ENCODE measurements at regions not wholly inside any gene's neighbourhood (a gene's known extent, or its start where the extent isn't known, plus 50 kb on each side); places are given as distances from the start of the nearest gene placed in this dataset.

DNA sequence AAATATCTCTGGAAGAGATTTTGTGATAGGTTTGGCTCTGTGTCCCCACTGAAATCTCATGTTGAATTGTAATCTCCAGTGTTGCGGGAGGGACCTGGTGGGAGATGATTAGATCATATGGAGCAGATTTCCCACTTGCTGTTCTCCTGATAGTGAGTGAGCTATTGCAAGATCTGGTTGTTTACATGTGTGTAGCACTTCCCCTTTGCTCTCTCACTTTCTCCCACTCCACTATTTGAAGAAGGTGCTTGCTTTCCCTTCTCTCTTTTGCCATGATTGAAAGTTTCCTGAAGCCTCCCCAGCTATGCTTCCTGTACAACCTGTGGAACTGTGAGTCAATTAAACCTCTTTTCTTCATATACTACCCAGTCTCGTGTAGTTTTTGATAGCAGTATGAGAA, 97.0 kb upstream of the FN1 start (continued):
- TF ChIP-seq SOX13 (IDR thresholded peaks at IDR 0.05) (no peak), SOX13 (CRISPR knock-in tag; conservative IDR thresholded peaks at IDR 0.05 in 1 of 2, IDR thresholded peaks at IDR 0.05 in 1 of 2) (peak in 1 of 2 experiments; percentile 52; a peak in 1 of 4 replicates), ZNF720 (CRISPR knock-in tag; IDR thresholded peaks at IDR 0.05) (no peak), ZNF205 (CRISPR knock-in tag; IDR thresholded peaks at IDR 0.05) (peak; percentile 55; the same call in 1 of the 2 replicates), HNRNPK (IDR thresholded peaks at IDR 0.05; ENCODE audit: low read depth, low read length, poor library complexity, severe bottlenecking) (no peak), ZNF124 (CRISPR knock-in tag; IDR thresholded peaks at IDR 0.05) (0 out of 2 replicates have a peak, but pooled peaks have one; percentile 63), TARDBP (CRISPR knock-in tag; IDR thresholded peaks at IDR 0.05) (no peak), ZNF253 (CRISPR knock-in tag; IDR thresholded peaks at IDR 0.05; ENCODE audit: borderline replicate concordance) (no peak), ZNF282 (IDR thresholded peaks at IDR 0.05; ENCODE audit: partially characterized antibody) (no peak), FLYWCH1 (CRISPR knock-in tag; IDR thresholded peaks at IDR 0.05) (no peak), RARG (CRISPR knock-in tag; IDR thresholded peaks at IDR 0.05; ENCODE audit: low read depth) (no peak), ISX (CRISPR knock-in tag; conservative IDR thresholded peaks at IDR 0.05) (no peak), ZNF331 (CRISPR knock-in tag; IDR thresholded peaks at IDR 0.05) (no peak), ZNF292 (CRISPR knock-in tag; IDR thresholded peaks at IDR 0.05; ENCODE audit: borderline replicate concordance, low read depth) (0 out of 2 replicates have a peak, but pooled peaks have one; percentile 46), FOXK2 (IDR thresholded peaks at IDR 0.05) (no peak), GLI4 (CRISPR knock-in tag; IDR thresholded peaks at IDR 0.05; ENCODE audit: borderline replicate concordance) (no peak), ZNF562 (CRISPR knock-in tag; IDR thresholded peaks at IDR 0.05; ENCODE audit: borderline replicate concordance) (no peak), MBNL3 (CRISPR knock-in tag; conservative IDR thresholded peaks at IDR 0.05) (no peak)
- TF ChIP-seq, protein P1, sequence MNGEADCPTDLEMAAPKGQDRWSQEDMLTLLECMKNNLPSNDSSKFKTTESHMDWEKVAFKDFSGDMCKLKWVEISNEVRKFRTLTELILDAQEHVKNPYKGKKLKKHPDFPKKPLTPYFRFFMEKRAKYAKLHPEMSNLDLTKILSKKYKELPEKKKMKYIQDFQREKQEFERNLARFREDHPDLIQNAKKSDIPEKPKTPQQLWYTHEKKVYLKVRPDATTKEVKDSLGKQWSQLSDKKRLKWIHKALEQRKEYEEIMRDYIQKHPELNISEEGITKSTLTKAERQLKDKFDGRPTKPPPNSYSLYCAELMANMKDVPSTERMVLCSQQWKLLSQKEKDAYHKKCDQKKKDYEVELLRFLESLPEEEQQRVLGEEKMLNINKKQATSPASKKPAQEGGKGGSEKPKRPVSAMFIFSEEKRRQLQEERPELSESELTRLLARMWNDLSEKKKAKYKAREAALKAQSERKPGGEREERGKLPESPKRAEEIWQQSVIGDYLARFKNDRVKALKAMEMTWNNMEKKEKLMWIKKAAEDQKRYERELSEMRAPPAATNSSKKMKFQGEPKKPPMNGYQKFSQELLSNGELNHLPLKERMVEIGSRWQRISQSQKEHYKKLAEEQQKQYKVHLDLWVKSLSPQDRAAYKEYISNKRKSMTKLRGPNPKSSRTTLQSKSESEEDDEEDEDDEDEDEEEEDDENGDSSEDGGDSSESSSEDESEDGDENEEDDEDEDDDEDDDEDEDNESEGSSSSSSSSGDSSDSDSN (CRISPR knock-in tag; IDR thresholded peaks at IDR 0.05) = no peak
- TF ChIP-seq, protein P2, sequence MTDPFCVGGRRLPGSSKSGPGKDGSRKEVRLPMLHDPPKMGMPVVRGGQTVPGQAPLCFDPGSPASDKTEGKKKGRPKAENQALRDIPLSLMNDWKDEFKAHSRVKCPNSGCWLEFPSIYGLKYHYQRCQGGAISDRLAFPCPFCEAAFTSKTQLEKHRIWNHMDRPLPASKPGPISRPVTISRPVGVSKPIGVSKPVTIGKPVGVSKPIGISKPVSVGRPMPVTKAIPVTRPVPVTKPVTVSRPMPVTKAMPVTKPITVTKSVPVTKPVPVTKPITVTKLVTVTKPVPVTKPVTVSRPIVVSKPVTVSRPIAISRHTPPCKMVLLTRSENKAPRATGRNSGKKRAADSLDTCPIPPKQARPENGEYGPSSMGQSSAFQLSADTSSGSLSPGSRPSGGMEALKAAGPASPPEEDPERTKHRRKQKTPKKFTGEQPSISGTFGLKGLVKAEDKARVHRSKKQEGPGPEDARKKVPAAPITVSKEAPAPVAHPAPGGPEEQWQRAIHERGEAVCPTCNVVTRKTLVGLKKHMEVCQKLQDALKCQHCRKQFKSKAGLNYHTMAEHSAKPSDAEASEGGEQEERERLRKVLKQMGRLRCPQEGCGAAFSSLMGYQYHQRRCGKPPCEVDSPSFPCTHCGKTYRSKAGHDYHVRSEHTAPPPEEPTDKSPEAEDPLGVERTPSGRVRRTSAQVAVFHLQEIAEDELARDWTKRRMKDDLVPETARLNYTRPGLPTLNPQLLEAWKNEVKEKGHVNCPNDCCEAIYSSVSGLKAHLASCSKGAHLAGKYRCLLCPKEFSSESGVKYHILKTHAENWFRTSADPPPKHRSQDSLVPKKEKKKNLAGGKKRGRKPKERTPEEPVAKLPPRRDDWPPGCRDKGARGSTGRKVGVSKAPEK (CRISPR knock-in tag; IDR thresholded peaks at IDR 0.05; ENCODE audit: borderline replicate concordance) = no peak
- TF ChIP-seq, protein P3, sequence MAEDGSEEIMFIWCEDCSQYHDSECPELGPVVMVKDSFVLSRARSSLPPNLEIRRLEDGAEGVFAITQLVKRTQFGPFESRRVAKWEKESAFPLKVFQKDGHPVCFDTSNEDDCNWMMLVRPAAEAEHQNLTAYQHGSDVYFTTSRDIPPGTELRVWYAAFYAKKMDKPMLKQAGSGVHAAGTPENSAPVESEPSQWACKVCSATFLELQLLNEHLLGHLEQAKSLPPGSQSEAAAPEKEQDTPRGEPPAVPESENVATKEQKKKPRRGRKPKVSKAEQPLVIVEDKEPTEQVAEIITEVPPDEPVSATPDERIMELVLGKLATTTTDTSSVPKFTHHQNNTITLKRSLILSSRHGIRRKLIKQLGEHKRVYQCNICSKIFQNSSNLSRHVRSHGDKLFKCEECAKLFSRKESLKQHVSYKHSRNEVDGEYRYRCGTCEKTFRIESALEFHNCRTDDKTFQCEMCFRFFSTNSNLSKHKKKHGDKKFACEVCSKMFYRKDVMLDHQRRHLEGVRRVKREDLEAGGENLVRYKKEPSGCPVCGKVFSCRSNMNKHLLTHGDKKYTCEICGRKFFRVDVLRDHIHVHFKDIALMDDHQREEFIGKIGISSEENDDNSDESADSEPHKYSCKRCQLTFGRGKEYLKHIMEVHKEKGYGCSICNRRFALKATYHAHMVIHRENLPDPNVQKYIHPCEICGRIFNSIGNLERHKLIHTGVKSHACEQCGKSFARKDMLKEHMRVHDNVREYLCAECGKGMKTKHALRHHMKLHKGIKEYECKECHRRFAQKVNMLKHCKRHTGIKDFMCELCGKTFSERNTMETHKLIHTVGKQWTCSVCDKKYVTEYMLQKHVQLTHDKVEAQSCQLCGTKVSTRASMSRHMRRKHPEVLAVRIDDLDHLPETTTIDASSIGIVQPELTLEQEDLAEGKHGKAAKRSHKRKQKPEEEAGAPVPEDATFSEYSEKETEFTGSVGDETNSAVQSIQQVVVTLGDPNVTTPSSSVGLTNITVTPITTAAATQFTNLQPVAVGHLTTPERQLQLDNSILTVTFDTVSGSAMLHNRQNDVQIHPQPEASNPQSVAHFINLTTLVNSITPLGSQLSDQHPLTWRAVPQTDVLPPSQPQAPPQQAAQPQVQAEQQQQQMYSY (CRISPR knock-in tag; IDR thresholded peaks at IDR 0.05) = no peak
- TF ChIP-seq, protein P4, sequence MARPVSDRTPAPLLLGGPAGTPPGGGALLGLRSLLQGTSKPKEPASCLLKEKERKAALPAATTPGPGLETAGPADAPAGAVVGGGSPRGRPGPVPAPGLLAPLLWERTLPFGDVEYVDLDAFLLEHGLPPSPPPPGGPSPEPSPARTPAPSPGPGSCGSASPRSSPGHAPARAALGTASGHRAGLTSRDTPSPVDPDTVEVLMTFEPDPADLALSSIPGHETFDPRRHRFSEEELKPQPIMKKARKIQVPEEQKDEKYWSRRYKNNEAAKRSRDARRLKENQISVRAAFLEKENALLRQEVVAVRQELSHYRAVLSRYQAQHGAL (CRISPR knock-in tag; IDR thresholded peaks at IDR 0.05; ENCODE audit: not compliant biosample characterization) = no peak

Data from HepG2 (cell line).